ENCODE measurements at regions not wholly inside any gene's neighbourhood (a gene's known extent, or its start where the extent isn't known, plus 50 kb on each side); places are given as distances from the start of the nearest gene placed in this dataset.

DNA sequence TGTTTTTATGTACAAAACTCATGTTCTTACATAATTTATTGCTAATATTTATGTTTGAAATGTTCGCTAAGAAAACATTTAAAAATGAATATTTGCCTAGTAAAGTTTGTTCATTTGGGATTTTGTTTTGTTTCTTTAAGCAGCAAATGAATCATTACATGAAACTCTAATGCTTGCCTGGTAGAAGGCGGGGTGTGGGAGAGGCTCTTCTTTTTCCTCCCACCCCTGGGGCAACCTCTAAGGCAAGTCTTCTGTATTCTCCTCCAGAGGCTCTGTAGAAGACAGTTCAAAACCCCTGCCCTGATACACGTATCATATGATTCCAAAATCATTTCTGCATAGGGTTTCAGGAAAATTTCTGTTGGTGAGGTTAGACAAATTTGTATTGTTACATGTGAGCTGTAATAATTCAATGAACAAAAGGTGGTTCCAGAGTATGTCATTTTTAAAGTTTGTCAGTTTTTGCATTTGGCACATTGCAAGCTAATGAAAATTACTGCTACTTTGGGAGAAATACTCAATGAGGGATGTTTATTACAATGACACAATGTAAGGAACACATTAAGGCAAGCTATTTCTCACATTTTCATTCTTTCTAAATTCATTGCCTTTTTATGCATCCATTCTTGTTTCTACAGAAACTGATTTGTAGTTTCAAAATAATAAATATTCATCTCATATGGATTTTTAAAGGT, 302.3 kb upstream of the UBE2E3 start:
- TF ChIP-seq, protein P1, sequence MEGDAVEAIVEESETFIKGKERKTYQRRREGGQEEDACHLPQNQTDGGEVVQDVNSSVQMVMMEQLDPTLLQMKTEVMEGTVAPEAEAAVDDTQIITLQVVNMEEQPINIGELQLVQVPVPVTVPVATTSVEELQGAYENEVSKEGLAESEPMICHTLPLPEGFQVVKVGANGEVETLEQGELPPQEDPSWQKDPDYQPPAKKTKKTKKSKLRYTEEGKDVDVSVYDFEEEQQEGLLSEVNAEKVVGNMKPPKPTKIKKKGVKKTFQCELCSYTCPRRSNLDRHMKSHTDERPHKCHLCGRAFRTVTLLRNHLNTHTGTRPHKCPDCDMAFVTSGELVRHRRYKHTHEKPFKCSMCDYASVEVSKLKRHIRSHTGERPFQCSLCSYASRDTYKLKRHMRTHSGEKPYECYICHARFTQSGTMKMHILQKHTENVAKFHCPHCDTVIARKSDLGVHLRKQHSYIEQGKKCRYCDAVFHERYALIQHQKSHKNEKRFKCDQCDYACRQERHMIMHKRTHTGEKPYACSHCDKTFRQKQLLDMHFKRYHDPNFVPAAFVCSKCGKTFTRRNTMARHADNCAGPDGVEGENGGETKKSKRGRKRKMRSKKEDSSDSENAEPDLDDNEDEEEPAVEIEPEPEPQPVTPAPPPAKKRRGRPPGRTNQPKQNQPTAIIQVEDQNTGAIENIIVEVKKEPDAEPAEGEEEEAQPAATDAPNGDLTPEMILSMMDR (conservative IDR thresholded peaks at IDR 0.05; ENCODE audit: low read depth, low read length): no peak
- no peak overlapping the region for H3K4me3 ChIP-seq (ENCODE audit: low read depth, low read length)
- no peak for DNase-seq (ENCODE audit: low read depth)

DNA sequence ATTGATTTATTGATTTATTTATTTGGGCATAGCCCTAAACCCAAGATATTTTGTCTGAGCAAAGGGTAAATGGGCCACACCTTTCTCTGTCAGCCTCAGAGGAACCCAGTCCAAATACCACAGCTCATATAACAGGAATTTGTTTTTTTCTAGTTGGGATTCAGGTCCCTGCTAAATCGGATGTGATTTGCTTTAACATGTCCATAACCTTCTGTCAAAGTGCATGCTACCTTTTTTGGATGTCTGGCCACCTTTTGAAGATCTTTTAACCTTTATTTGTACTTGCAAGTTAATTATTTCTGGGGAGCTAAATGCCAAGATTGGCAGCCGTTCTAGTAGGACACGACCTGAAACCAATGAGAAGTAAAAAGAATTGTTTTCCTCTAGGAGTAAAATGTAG, 303.2 kb upstream of the UBE2E3 start:
- no peak for DNase-seq (ENCODE audit: low read depth)
- no peak overlapping the region for H3K4me3 ChIP-seq (ENCODE audit: low read depth, low read length)
- TF ChIP-seq, protein P1 (conservative IDR thresholded peaks at IDR 0.05; ENCODE audit: low read depth, low read length): no peak

DNA sequence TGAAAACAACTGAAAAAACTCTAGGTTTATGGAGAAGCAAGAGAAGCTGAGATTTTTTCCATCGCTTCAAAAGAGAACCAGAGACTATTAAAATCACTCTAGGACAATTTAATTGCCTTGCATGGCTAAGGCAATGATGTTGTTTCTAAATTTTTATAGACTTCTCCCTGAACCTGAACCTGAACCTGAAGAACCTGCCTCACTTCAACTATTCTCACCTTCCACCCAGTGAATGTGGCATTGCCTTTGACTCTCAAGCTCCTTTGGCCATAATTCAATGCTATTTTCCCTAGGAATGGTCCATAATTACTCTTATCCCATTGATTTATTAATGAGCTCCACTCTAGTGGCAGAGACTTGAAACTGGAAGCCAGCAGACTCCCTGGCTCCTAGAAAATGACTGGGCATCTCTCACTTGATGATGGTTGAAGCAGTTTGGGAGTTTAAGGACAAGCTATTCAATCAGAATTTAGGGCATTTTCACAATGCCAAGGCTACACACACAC, 303.8 kb upstream of the UBE2E3 start:
- no peak overlapping the region for H3K4me3 ChIP-seq (ENCODE audit: low read depth, low read length)
- no peak for DNase-seq (ENCODE audit: low read depth)
- TF ChIP-seq, protein P1 (conservative IDR thresholded peaks at IDR 0.05; ENCODE audit: low read depth, low read length): no peak

DNA sequence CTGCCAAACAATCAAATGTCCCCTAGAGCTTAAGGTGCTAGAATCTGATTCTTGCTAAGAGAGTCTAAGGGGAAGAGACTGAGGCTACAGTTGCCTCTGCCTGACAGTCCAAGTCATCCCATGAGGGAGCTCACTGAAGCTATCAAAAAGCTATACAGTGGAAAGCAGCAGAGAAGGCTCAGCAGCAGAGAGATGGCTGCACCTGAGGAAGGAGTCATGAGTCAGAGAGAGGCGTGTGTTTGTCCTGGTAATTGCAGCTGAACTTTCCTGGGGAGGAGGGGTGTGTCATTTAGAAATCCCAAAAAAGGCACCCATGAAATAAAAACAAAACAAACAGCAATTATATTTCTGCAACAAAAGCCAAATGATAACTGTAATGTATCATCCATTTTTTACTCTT, 305.2 kb upstream of the UBE2E3 start:
- H3K4me3 ChIP-seq (ENCODE audit: low read depth, low read length): no peak overlapping the region
- no peak for DNase-seq (ENCODE audit: low read depth)
- TF ChIP-seq, protein P1 (conservative IDR thresholded peaks at IDR 0.05; ENCODE audit: low read depth, low read length): no peak

DNA sequence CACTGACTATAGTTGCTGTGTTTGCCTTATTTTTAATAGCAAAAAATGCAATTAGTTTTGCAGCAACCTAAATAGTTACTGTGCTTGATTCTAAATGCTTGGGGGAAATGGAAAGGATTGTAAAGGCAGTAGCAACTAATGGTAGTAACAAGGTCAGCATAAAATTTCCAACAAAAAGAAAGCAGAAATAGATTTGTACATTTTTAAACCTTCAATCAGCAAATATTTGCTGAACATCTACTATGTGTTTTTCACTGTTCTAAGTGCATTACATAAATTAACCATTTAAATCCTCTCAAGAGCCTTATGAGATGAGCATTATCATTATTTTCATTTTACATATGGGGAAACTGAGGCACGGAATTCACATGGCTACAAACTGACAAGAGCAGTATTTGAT, 308.0 kb upstream of the UBE2E3 start:
- H3K4me3 ChIP-seq (ENCODE audit: low read depth, low read length): no peak overlapping the region
- no peak for DNase-seq (ENCODE audit: low read depth)
- TF ChIP-seq, protein P1 (conservative IDR thresholded peaks at IDR 0.05; ENCODE audit: low read depth, low read length): no peak

DNA sequence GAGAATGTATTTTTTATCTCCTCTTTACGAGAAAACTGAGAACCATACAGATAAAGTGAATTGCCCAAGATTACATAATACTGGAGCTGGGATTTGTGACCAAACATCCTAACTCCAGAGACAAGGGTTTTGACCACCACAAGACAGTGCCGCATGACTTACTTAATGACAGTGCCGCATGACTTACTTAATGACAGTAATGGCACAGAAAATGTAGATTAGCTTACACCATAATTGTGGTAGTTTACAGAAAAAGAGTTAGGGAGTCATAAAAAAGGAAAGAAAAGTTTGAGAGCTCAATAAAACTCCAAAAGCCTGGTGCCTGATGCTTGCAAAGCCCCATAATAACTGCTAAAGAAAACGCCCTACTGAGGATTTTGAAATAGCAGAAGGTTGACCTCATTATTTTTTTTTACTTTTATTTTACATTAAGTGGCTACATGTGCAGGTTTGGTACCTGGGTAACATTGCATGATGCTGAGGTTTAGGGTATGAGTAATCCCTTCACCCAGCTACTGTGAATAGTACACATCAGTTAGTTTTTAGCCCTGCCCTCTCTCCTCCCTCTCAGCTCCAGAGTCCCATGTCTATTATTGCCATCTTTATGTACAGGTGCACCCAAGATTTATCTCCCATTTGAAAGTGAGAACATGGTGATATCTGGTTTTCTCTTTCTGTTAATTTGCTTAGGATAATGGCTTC, 310.0 kb upstream of the UBE2E3 start:
- no peak for DNase-seq (ENCODE audit: low read depth)
- TF ChIP-seq, protein P1 (conservative IDR thresholded peaks at IDR 0.05; ENCODE audit: low read depth, low read length): no peak
- no peak overlapping the region for H3K4me3 ChIP-seq (ENCODE audit: low read depth, low read length)
